SKM-1 (cell line): ENCODE measurements at regions not wholly inside any gene's neighbourhood (a gene's known extent, or its start where the extent isn't known, plus 50 kb on each side); places are given as distances from the start of the nearest gene placed in this dataset.
"Not testable (repeated sequence)": the region's sequence is repeated elsewhere in the genome, so short reads cannot be mapped to it uniquely, and the experiment has no call there.

Source experiments
- DNase-seq: peaks from one replicate; lab custom pipeline; 2025; ENCODE audit not compliant: unreplicated experiment; lab: John Stamatoyannopoulos, UW

DNA sequence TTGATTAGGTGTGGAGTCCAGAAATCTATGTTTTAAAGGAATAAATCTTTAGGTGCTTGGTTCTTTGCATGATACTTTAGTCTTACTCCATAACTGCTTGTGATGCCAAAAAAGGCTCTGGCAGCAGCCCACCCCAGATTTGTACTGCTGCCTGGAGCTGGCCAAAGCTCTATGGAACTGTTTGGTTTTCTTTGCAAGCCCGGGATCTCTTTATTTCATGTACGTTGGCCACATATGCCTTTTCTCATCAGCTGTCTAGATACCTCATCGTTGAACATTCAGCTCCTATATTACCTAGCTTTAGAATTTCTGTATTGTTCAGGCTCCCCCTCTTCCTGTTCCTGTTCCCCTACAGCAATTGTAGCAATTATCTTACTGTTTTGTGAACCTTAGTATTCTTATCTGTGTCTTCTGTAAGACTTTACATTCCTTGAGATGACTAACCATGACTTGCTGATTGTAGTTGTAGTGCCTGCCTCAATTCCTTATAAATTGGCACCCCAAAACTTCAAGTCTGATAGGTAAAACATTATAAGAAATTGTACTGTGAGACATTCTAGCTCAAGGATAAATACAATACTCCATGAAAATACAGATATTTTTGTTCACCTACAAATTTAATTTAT is 199.4 kb upstream of the GPRIN3 start:
- no peak for DNase-seq

DNA sequence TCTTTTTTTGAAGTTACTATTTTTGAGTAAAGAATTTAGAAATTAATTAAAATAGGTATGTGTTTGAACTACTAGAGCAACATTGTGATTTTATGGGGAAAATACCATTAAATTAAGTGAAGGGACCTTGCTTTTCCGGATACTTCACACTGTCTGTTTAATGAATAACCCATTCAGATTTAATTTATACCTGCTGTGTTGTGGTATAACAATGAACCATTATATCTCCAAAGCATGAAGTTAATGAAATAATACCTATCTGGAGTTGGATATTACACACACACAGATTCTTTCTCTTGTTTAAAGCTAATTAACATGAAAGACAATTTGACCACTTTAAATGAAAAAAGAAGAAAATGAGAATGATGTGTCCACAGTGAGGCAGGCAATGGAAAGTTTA is 195.0 kb upstream of the GPRIN3 start:
- DNase-seq: no peak

- DNase-seq: no peak
These were observed 190.1 kb upstream of the GPRIN3 start for GRCh38 chr4:89497517-89498308.

DNA sequence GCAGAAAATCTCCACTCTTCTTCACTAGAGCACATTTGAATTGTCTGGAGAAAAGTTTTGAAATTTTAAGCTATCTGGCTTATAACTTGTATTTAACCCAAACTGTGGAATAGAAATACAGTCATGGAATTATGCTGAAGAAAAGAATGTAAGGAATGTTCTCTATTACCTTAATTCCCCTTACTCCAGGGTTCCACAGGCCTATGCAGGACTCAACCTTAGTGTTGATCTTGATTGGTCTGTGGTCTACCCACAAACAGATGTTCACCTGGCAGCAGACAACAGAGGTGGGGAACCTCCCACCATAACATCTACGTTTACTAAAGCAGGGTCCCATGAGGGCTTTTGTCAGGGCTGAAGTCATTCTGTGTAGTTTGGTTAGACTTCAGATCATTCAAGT is 189.3 kb upstream of the GPRIN3 start:
- DNase-seq: no peak

GRCh38 chr4:89493367-89493766 is 185.8 kb upstream of the GPRIN3 start:
- no peak for DNase-seq

DNA sequence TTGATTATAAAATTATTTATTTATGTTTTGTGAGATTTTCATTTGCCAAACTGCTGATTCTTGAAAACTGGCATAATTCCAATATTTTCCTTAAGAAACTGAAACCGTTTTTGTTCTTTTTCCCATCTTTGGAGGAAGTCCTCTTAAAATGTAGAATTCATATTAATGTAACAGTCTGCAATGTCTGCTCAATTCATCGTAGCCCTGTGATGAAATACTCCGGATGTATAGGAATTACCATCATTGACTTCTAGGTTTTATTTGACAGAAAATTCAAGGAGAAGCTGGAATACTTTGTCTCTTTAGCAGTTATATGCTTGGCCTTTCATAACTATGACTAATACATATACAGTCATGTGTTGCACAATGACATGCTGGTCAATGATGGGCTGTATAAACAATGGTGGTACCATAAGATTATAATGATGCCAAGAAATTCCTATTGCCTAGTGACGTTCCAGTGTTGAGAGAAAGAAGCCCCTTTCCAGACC is 185.0 kb upstream of the GPRIN3 start:
- DNase-seq: no peak

GRCh38 chr4:89491761-89492160 is 184.2 kb upstream of the GPRIN3 start:
- no peak for DNase-seq

DNA sequence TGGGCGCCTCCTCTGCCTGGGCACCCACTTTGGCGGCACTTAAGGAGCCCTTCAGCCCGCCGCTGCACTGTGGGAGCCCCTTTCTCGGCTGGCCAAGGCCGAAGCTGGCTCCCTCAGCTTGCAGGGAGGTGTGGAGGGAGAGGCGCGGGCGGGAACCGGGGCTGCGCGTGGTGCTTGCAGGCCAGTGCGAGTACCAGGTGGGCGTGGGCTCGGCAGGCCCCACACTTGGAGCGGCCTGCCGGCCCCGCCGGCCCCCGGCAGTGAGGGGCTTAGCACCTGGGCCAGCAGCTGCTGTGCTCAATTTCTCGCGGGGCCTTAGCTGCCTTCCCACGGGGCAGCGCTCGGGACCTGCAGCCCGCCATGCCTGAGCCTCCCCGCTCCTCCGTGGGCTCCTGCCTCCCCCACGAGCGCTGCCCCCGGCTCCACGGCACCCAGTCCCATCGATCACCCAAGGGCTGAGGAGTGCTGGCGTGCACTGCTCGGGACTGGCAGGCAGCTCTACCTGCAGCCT is 182.4 kb upstream of the GPRIN3 start:
- not testable (repeated sequence) for DNase-seq

GRCh38 chr4:89489338-89489771 is 181.8 kb upstream of the GPRIN3 start:
- DNase-seq: no peak

- no peak for DNase-seq
These were observed 181.1 kb upstream of the GPRIN3 start for GRCh38 chr4:89488736-89489135.

DNA sequence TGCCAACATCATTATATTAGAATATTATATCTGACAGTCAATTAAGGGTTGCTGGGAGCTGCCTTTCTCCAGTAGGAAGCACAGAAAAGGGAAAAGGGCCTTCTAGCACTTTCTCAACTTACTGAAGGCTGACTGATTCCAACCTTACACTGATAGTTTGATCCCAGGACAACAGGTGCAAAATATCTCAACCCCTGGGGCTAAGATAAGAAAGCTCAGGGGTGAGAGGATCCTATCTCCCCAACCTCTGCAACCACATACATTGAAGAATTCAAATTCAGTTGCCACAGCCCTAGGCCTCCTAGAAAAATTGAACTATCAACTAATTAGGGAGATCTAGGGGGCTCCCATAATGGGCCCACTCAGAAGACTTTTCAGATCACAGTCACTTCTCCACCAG is 179.1 kb upstream of the GPRIN3 start:
- no peak for DNase-seq

DNA sequence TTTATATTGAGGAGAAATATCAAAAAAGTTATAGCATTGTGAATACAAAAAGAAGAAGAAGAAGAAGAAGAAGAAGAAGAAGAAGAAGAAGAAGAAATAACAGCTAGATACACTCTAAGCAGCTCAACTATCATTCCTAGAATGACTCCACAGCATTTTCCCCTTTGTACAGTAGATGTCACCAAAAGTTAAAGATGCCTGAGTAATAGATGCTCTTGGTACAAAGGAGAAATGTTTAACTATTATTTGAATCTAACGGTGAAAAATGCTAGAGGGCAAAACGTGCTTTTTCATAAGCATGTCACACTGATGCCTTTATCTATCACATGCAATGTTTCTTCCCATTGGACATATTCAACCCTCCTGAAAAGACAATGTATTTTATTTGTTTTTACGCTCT is 178.4 kb upstream of the GPRIN3 start:
- no peak for DNase-seq

DNA sequence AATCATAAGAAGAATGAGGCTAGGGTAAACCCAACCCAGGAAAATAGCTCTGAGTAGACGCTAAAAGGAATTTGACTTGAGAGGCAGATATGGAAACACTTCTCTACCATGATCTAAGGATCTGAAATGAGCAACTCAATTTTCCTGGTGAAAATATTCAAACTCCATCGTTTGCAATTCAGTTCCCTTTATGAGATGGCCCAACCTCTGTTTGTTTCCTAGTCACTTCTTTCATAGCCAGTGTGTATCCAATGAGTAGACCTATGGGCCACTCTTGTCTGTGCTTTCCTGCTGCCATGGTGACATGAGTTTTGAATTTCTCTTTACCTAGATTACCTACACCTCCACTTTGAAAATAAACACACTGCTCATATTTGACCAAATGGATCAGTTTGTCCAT is 176.2 kb upstream of the GPRIN3 start:
- DNase-seq: no peak

DNA sequence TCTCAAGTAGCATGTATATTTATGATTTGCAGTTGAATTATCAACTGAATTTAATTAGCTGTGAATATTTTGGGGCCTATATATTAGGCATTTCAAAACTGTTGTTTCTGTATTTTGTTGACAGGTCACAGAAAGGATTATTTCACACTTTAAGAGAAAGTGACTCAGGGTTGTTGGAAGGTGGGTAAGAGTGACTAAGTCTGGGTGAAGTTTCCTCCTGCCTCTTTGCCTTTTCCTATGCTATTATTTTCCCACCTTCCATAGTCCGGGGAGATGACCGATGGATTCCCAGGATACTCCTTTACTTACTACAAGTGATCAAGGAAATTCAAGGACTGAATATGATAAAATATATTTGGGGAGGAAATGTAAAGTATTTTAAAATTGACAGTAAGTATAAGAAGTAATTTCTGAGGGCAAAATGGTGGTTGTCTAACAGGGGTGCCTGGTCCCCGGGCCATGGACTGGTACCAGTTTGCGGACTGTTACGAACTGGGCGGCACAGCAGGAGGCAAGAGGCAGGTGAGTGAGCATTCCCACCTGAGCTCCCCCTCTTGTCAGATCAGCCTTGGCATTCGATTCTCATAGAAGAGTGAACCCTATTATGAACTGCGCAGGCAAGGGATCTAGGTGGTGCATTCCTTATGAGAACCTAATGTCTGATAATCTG is 175.5 kb upstream of the GPRIN3 start:
- no peak for DNase-seq

- DNase-seq: no peak
These were observed 174.7 kb upstream of the GPRIN3 start for GRCh38 chr4:89482251-89482650.

- DNase-seq: no peak
These were observed 162.4 kb upstream of the GPRIN3 start for GRCh38 chr4:89469930-89470375.

GRCh38 chr4:89469516-89469915 is 161.9 kb upstream of the GPRIN3 start:
- no peak for DNase-seq

DNA sequence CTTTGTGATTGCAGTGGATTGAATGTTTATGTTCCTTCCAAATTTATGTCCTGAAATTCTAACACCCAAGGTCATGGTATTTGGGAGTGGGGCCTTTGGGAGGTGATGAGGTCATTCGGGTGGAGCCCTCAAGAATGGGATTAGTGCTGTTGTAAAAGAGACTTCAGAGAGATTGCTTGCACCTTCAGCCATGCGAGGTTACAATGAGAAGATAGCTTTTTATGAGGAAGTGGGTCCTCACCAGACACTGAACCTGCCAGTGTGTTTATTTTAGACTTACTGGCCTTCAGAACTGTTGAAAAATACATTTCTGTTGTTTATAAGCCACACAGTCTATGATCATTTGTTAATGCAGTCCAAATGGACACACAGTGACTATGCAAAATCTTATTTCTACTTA is 161.0 kb upstream of the GPRIN3 start:
- DNase-seq: no peak

- no peak for DNase-seq
These were observed 155.7 kb upstream of the GPRIN3 start for GRCh38 chr4:89463341-89463740.

GRCh38 chr4:89447543-89447942 is 139.9 kb upstream of the GPRIN3 start:
- DNase-seq: no peak

DNA sequence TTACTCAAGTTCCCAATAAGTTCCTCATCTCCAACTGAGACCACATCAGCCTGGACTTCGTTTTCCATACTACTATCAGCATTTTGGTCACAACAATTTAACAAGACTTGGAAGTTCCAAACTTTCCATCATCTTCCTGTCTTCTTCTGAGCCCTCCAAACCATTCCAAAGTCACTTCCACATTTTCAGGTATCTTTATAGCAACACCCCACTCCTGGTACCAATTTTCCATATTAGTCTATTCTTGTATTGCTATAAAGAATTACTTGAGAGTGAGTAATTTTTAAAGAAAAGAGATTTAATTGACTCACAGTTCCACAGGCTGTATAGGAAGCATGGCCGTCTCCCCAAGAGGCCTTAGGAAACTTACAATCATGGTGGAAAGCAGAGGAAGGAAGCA is 138.6 kb upstream of the GPRIN3 start:
- DNase-seq: no peak

DNA sequence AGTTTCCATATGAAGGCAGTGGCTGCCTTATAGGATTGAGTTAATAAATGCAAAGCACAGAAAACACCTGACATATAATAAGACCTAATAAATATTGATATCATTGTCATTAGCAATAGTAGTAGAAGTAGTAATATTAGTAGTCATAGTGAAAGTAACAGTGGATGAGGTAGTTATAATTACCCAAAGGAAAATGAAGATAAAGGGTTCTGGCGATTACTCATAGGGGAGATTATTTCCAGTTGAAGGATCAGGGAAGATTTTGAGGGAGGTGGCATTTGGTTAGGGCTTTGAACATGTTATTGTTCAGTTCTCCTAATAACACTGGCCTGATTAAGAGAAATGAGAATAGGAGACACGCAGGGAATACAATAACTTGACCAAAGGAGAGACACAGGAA is 131.9 kb upstream of the GPRIN3 start:
- DNase-seq: no peak
